ENCODE measurements at regions not wholly inside any gene's neighbourhood (a gene's known extent, or its start where the extent isn't known, plus 50 kb on each side); places are given as distances from the start of the nearest gene placed in this dataset.

DNA sequence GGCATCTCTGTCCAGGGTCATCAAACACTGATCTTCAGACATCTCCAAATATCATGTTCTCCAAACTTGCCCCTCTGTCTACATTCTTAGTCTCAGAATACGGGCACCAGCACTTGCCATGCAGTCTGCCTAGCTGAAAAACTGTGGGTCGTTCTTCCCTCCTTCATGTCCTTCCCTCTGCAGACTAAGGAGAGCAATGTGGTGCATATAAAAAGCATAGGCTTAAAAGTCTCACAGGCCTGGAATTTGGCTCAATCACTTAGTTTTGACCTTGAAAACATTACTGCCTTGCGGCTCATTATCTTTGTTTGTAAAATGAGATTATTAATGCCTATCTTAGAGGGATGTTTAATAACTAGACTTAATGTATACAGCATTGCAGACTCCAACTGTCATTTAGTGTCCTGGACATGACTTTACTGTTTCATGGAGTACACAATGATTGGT is 362.8 kb downstream of the NPR3 start:
- Histone ChIP-seq H3K4me3 (no peak overlapping the region), H3K9me3 (no peaks in the 10 kb centered on the region), H3K4me1 (replicated peaks) (no peaks in the 10 kb centered on the region), H3K27ac (no peak overlapping the region), H3K36me3 (no peaks in the 10 kb centered on the region), H3K27me3 (replicated peaks; ENCODE audit: insufficient read depth) (no peaks in the 10 kb centered on the region)
- intact Hi-C loops (cut with DNase I), result no loop called here
- DNase-seq (ENCODE audit: low spot score), result no peak
- WGBS, result 46% methylated on average over 3 of the region's 3 CpGs
- TF ChIP-seq POLR2A (IDR thresholded peaks at IDR 0.05) (no peak), POLR2AphosphoS5 (IDR thresholded peaks at IDR 0.05) (no peak)
- TF ChIP-seq, protein P1, sequence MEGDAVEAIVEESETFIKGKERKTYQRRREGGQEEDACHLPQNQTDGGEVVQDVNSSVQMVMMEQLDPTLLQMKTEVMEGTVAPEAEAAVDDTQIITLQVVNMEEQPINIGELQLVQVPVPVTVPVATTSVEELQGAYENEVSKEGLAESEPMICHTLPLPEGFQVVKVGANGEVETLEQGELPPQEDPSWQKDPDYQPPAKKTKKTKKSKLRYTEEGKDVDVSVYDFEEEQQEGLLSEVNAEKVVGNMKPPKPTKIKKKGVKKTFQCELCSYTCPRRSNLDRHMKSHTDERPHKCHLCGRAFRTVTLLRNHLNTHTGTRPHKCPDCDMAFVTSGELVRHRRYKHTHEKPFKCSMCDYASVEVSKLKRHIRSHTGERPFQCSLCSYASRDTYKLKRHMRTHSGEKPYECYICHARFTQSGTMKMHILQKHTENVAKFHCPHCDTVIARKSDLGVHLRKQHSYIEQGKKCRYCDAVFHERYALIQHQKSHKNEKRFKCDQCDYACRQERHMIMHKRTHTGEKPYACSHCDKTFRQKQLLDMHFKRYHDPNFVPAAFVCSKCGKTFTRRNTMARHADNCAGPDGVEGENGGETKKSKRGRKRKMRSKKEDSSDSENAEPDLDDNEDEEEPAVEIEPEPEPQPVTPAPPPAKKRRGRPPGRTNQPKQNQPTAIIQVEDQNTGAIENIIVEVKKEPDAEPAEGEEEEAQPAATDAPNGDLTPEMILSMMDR (IDR thresholded peaks at IDR 0.05), result no peak

DNA sequence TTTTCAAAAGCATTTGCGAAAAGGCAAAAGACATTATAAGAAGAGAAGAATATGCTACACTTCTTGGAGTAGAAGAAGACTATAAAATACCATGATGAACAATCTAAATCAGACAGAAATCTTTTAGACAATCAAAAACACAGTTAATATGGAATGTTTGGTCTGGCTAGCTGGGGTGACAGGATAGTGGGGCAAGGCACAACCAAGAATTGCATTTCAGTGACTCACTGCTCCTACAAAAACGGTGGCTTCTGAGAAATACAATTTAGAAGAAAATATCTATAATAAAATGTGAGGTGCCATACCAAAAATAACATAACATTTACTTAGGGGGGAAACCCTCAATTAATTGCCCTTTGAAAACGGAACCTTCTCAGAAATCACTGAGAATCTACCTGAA is 363.4 kb downstream of the NPR3 start:
- WGBS, result 59% methylated on average over 3 of the region's 3 CpGs
- Histone ChIP-seq H3K36me3 (no peaks in the 10 kb centered on the region), H3K27ac (no peak overlapping the region), H3K4me3 (no peak overlapping the region), H3K27me3 (replicated peaks; ENCODE audit: insufficient read depth) (no peaks in the 10 kb centered on the region), H3K9me3 (no peaks in the 10 kb centered on the region), H3K4me1 (replicated peaks) (no peaks in the 10 kb centered on the region)
- no peak for DNase-seq (ENCODE audit: low spot score)
- intact Hi-C loops (cut with DNase I), result no loop called here
- TF ChIP-seq, protein P1 (IDR thresholded peaks at IDR 0.05), result no peak
- TF ChIP-seq POLR2AphosphoS5 (IDR thresholded peaks at IDR 0.05), result no peak
- TF ChIP-seq POLR2A (IDR thresholded peaks at IDR 0.05), result no peak

DNA sequence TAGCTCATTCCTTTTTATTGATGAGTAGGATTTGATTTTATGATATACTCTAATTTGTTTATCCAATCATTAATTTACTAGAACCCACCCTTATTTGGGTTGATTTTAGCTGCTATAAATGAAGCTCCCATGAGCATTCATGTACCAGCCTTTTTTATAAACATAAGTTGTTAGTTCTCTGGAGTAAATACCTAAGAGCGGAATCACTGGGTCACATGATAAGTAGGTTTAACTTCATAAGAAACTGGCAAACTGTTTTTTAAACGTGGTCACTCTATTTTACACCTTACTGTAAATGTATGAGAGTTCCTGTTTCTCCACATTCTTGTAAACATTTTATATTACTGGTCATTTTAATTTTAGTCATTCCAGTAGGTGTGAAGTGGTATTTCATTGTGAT is 364.6 kb downstream of the NPR3 start:
- WGBS, result 53% methylated on average over 2 of the region's 2 CpGs

DNA sequence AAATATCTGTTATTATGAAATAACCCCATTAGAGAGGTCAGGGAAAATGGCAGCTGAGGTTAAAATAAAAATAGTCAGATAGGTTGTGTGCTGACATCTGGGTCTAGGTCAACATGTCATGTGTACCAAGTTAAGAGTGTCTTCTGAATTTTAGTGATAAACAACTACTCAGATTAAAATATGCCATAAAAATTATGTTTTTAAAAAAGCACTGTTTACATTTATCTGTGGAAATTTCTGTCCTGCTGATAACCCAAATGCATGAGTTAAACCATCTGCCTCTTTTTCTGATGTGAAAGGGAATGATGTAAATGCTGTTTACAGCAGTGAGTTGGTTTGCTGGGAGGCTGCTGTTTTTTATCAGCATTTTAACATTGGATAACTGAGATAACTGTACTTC is 361.2 kb upstream of the TARS1 start:
- H3K36me3 ChIP-seq, result no peaks in the 10 kb centered on the region
- DNase-seq (ENCODE audit: low spot score), result no peak
- H3K4me3 ChIP-seq, result no peak overlapping the region
- intact Hi-C loops (cut with DNase I), result no loop called here
- H3K4me1 ChIP-seq (replicated peaks), result no peaks in the 10 kb centered on the region
- no peaks in the 10 kb centered on the region for H3K27me3 ChIP-seq (replicated peaks; ENCODE audit: insufficient read depth)
- no peak overlapping the region for H3K27ac ChIP-seq
- TF ChIP-seq, protein P1 (IDR thresholded peaks at IDR 0.05), result no peak
- TF ChIP-seq POLR2AphosphoS5 (IDR thresholded peaks at IDR 0.05) (no peak), POLR2A (IDR thresholded peaks at IDR 0.05) (no peak)
- no peaks in the 10 kb centered on the region for H3K9me3 ChIP-seq

More for the DNA sequence above, 364.6 kb downstream of the NPR3 start:
- H3K27me3 ChIP-seq (replicated peaks; ENCODE audit: insufficient read depth), result no peaks in the 10 kb centered on the region
- TF ChIP-seq, protein P1 (IDR thresholded peaks at IDR 0.05), result no peak
- TF ChIP-seq POLR2AphosphoS5 (IDR thresholded peaks at IDR 0.05), result no peak
- no peak for TF ChIP-seq POLR2A (IDR thresholded peaks at IDR 0.05)
- no peak overlapping the region for H3K4me3 ChIP-seq
- intact Hi-C loops (cut with DNase I), result no loop called here
- H3K27ac ChIP-seq, result no peak overlapping the region
- no peaks in the 10 kb centered on the region for H3K4me1 ChIP-seq (replicated peaks)
- DNase-seq (ENCODE audit: low spot score), result no peak
- H3K9me3 ChIP-seq, result no peaks in the 10 kb centered on the region
- H3K36me3 ChIP-seq, result no peaks in the 10 kb centered on the region

DNA sequence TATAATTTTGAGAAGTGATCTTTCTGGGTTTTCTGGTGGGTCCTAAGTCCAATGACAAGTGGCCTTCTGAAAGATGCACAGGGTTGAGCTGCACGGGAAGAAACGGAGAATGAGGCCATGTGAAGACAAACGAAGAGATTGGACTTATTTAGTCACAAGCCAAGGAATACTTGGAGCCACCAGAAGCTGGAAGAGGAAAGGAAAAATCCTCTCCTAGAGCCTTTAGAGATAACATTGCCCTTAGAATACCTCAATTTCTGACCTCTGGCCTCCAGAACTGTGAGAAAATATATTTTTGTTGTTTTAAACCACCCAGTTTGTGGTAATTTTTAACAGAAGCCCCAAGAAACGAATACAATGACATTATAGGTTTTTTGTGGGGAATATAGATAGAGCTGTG is 360.5 kb upstream of the TARS1 start:
- no peak for DNase-seq (ENCODE audit: low spot score)
- no peak overlapping the region for H3K27ac ChIP-seq
- no peak for TF ChIP-seq POLR2A (IDR thresholded peaks at IDR 0.05)
- TF ChIP-seq, protein P1 (IDR thresholded peaks at IDR 0.05), result no peak
- TF ChIP-seq POLR2AphosphoS5 (IDR thresholded peaks at IDR 0.05), result no peak
- H3K4me3 ChIP-seq, result no peak overlapping the region
- no peaks in the 10 kb centered on the region for H3K9me3 ChIP-seq
- 62% methylated on average over 4 of the region's 4 CpGs for whole genome bisulfite sequencing
- H3K36me3 ChIP-seq, result no peaks in the 10 kb centered on the region
- no peaks in the 10 kb centered on the region for H3K4me1 ChIP-seq (replicated peaks)
- intact Hi-C loops (cut with DNase I), result no loop called here
- H3K27me3 ChIP-seq (replicated peaks; ENCODE audit: insufficient read depth), result no peaks in the 10 kb centered on the region
